ENCODE measurements at regions not wholly inside any gene's neighbourhood (a gene's known extent, or its start where the extent isn't known, plus 50 kb on each side); places are given as distances from the start of the nearest gene placed in this dataset.

GRCh38 chr2:12391116-12391515 lies 325.6 kb upstream of the TRIB2 start:
- no peak for DNase-seq

- no peak for DNase-seq
Observed at GRCh38 chr2:12396699-12397098, 320.0 kb upstream of the TRIB2 start.

- DNase-seq = no peak
Observed at GRCh38 chr2:12397854-12398253, 318.9 kb upstream of the TRIB2 start.

GRCh38 chr2:12399240-12399639 lies 317.5 kb upstream of the TRIB2 start:
- no peak for DNase-seq

GRCh38 chr2:12400543-12400942 lies 316.2 kb upstream of the TRIB2 start:
- DNase-seq = no peak

GRCh38 chr2:12402440-12403139 lies 314.1 kb upstream of the TRIB2 start:
- DNase-seq = no peak

GRCh38 chr2:12404497-12404896 lies 312.2 kb upstream of the TRIB2 start:
- no peak for DNase-seq

- no peak for DNase-seq
Observed at GRCh38 chr2:12407160-12407559, 309.6 kb upstream of the TRIB2 start.

- no peak for DNase-seq
Observed at GRCh38 chr2:12412898-12413305, 303.8 kb upstream of the TRIB2 start.

GRCh38 chr2:12415536-12415935 lies 301.2 kb upstream of the TRIB2 start:
- no peak for DNase-seq

- DNase-seq = no peak
Observed at GRCh38 chr2:12416600-12416999, 300.1 kb upstream of the TRIB2 start.

- DNase-seq = no peak
Observed at GRCh38 chr2:12417786-12418185, 298.9 kb upstream of the TRIB2 start.

GRCh38 chr2:12419803-12420202 lies 296.9 kb upstream of the TRIB2 start:
- no peak for DNase-seq

- no peak for DNase-seq
Observed at GRCh38 chr2:12421046-12421445, 295.7 kb upstream of the TRIB2 start.

GRCh38 chr2:12424219-12424618 lies 292.5 kb upstream of the TRIB2 start:
- no peak for DNase-seq

GRCh38 chr2:12424809-12425208 lies 291.9 kb upstream of the TRIB2 start:
- no peak for DNase-seq

- DNase-seq = no peak
Observed at GRCh38 chr2:12428324-12428723, 288.4 kb upstream of the TRIB2 start.

- DNase-seq = no peak
Observed at GRCh38 chr2:12428786-12429185, 287.9 kb upstream of the TRIB2 start.

GRCh38 chr2:12429779-12430406 lies 286.8 kb upstream of the TRIB2 start:
- no peak for DNase-seq

- DNase-seq = no peak
Observed at GRCh38 chr2:12430407-12431133, 286.2 kb upstream of the TRIB2 start.

- no peak for DNase-seq
Observed at GRCh38 chr2:12432985-12433625, 283.6 kb upstream of the TRIB2 start.

- DNase-seq = no peak
Observed at GRCh38 chr2:12433626-12433990, 283.1 kb upstream of the TRIB2 start.

- no peak for DNase-seq
Observed at GRCh38 chr2:12434630-12435098, 282.1 kb upstream of the TRIB2 start.

All from DMS79 treated with DMSO at 0.1 percent for 48 hours (cell line).